GM18517 (cell line): ENCODE measurements at regions not wholly inside any gene's neighbourhood (a gene's known extent, or its start where the extent isn't known, plus 50 kb on each side); places are given as distances from the start of the nearest gene placed in this dataset.

Experiments
- ATAC-seq: cut with Tn5 transposase; IDR thresholded peaks from one replicate; pipeline ENCODE4 v1.9.1; 2021; ENCODE audit warnings: mild to moderate bottlenecking, moderate library complexity; ENCODE audit not compliant: unreplicated experiment

GRCh38 chr4:177569434-177569833, 127.2 kb upstream of the AGA start:
- ATAC-seq = no peak

DNA sequence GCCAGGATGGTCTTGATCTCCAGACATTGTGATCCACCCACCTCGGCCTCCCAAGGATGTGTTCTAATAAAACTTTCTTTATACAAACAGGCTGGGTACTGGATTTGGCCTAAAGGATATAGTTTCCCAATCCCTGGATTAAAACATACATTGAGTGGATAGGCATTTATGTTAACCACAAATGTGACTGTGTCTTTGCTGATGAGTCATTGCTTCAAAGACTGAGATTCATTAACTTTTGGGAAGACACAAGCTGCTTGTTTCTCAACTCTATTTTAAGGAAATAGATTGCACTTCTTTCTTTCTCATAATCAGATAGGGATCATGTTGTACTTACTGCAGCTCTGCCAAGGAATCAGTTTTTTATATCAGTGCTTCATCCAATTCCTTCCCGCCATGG, 131.3 kb upstream of the AGA start:
- no peak for ATAC-seq

GRCh38 chr4:177574446-177574845, 132.2 kb upstream of the AGA start:
- ATAC-seq = no peak

- ATAC-seq = no peak
Observed at GRCh38 chr4:177579649-177580048, 137.4 kb upstream of the AGA start.

DNA sequence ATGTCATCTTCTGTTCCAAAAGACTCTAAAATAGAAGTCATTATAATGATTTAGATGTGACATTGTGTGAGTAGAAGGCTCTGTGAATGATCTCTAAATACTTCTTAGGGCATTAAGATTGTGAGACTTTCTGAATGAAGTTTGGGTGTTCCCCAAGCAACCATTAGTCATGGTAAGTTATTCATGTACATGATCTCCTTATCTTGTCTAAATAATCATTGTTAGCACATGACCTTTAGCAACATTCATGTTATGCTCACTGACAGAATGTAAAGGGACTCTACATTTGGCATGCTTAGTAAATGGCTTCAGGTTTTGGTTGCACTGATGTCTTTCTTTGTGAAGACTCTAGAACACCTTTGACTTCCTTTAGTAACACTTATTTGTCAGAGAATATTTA, 140.8 kb upstream of the AGA start:
- ATAC-seq = no peak

- ATAC-seq = no peak
Observed at GRCh38 chr4:177587989-177588388, 145.8 kb upstream of the AGA start.

DNA sequence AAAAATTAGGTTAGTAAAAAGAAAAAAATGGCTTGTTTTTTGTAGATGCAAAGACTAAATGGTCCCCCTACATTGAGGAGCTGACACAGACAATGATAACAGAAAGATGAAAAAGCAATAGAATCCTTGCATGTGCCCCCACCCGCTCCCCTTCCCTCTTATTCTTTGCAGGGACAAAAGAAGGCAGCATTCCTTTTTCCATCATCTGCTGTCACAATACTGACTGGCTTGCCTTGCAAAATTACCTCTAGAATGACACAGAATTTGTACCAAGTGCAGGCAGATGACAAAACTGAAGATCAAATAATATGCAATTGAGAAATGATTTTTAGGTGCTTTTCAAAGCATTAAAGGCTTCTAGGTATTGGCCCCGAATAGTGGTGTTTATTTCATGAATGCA, 153.1 kb upstream of the AGA start:
- ATAC-seq = no peak

- no peak for ATAC-seq
Observed at GRCh38 chr4:177596035-177596434, 153.8 kb upstream of the AGA start.

- ATAC-seq = no peak
Observed at GRCh38 chr4:177596991-177597390, 154.8 kb upstream of the AGA start.

GRCh38 chr4:177605252-177605651, 163.0 kb upstream of the AGA start:
- no peak for ATAC-seq

- ATAC-seq = no peak
Observed at GRCh38 chr4:177607111-177607573, 164.9 kb upstream of the AGA start.

- no peak for ATAC-seq
Observed at GRCh38 chr4:177611974-177612664, 169.9 kb upstream of the AGA start.

GRCh38 chr4:177612684-177613083, 170.4 kb upstream of the AGA start:
- no peak for ATAC-seq

- no peak for ATAC-seq
Observed at GRCh38 chr4:177632481-177632880, 190.2 kb upstream of the AGA start.

- no peak for ATAC-seq
Observed at GRCh38 chr4:177638871-177639270, 196.6 kb upstream of the AGA start.

GRCh38 chr4:177640864-177641263, 198.6 kb upstream of the AGA start:
- ATAC-seq = no peak

- ATAC-seq = no peak
Observed at GRCh38 chr4:177660223-177660622, 218.0 kb upstream of the AGA start.

DNA sequence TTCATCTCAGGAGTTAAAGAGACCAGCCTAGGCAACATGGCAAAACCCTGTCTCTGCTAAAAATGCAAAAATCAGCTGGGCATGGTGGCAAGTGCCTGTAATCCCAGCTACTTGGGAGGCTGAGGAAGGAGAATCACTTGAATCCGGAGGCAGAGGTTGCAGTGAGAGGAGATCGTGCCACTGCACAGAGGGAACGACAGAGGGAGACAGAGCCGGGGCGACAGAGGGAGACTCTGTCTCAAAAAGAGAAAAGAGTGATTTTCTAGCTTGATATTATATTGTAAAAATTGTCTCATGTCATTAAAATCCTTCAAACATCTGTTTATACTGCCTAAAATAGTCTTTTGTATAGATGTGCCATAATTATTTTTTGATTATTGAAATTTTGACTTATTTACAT, 225.4 kb upstream of the AGA start:
- no peak for ATAC-seq

DNA sequence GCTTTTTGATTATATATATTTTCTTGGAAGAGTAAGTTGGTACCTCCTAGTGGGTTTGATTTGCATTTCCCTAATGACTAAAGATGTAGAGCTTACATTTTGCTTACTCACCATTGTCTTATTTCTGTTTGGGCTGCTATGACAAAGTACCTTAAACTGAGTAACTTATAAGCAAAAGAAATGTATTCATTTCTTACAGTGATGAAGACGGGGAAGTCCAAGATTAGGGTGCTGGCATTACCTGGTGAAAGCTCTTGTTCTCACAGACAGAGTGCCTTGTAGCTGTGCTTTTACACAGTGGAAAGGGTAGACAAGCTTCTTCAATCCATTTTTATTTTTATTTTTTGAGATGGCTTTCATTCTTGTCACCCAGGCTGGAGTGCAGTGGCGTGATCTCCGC, 229.2 kb upstream of the AGA start:
- no peak for ATAC-seq

- ATAC-seq = no peak
Observed at GRCh38 chr4:177671845-177672244, 229.6 kb upstream of the AGA start.

DNA sequence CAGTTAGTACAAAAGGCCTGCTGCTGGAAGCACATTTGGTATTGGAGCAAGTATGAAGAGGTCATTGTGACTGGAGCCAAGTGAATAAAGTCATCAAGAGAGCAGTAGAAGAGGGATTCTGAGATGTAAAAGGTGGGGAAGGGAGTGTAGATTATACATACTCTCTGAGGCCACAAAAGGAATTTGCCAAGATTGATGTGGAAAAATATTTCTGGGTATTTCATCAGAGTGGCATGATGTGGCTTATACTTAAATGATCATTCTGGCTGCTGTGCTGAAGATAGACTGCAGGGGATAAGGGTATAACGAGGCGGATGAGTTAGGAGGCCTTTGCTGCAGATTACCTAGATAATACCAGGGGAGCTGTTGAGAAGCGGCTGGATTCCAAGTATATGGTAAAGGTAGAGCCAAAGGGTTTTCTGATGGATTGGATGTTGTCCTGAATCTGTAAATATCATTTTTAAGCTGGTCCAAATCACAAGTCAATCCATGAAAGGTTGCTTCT, 231.8 kb upstream of the AGA start:
- ATAC-seq = no peak

DNA sequence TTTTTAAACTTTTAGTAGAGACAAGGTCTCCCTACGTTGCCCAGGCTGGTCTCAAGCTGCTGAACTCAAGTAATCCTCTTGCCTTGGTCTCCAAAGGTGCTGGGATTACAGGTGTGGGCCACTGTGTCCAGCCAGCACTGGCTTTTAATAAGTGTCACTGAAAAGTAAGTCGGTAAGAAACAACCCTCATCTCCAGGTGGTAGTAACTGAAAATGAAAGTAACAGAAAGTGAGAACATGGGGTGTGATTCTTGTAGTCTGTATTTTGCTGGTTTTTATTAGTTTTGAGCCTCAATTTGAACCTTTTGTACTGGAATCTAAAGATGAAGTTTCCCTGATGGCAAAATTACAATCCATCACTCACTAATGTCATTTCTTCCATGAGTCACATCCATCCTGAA, 238.1 kb upstream of the AGA start:
- no peak for ATAC-seq

- no peak for ATAC-seq
Observed at GRCh38 chr4:177681902-177682301, 239.7 kb upstream of the AGA start.
